ENCODE measurements at regions not wholly inside any gene's neighbourhood (a gene's known extent, or its start where the extent isn't known, plus 50 kb on each side); places are given as distances from the start of the nearest gene placed in this dataset.

GRCh38 chr11:127631974-127632373 is 631.4 kb upstream of the KIRREL3 start:
- Mint-ChIP-seq H3K4me3 (no peak overlapping the region), H3K4me1 (ENCODE audit: low read depth in 2 of 2) (no peaks in the 10 kb centered on the region), H3K27ac (no peak overlapping the region), H3K36me3 (no peaks in the 10 kb centered on the region), H3K27me3 (peaks cover 0 to 2% of the 10 kb centered on the region in 2 donors), H3K9me3 (no peaks in the 10 kb centered on the region)
- ATAC-seq (no peak), DNase-seq (ENCODE audit: low spot score) (no peak)

- ATAC-seq = no peak
- H3K27me3 Mint-ChIP-seq = peaks cover 0 to 5% of the 10 kb centered on the region in 2 donors
- H3K9me3 Mint-ChIP-seq = no peaks in the 10 kb centered on the region
- H3K36me3 Mint-ChIP-seq = no peaks in the 10 kb centered on the region
- H3K27ac Mint-ChIP-seq = no peak overlapping the region
- no peaks in the 10 kb centered on the region for H3K4me1 Mint-ChIP-seq (ENCODE audit: low read depth in 2 of 2)
- DNase-seq (ENCODE audit: low spot score) = no peak
- no peak overlapping the region for H3K4me3 Mint-ChIP-seq
These were observed 628.6 kb upstream of the KIRREL3 start for GRCh38 chr11:127629200-127629599.

- no peaks in the 10 kb centered on the region for H3K9me3 Mint-ChIP-seq
- H3K36me3 Mint-ChIP-seq = no peaks in the 10 kb centered on the region
- no peak overlapping the region for H3K4me3 Mint-ChIP-seq
- ATAC-seq = no peak
- DNase-seq (ENCODE audit: low spot score) = no peak
- H3K27ac Mint-ChIP-seq = no peak overlapping the region
- peaks cover 0 to 5% of the 10 kb centered on the region in 2 donors for H3K27me3 Mint-ChIP-seq
- no peaks in the 10 kb centered on the region for H3K4me1 Mint-ChIP-seq (ENCODE audit: low read depth in 2 of 2)
These were observed 627.9 kb upstream of the KIRREL3 start for GRCh38 chr11:127628458-127628785.

GRCh38 chr11:127627629-127628457 is 627.3 kb upstream of the KIRREL3 start:
- H3K9me3 Mint-ChIP-seq = no peaks in the 10 kb centered on the region
- no peak overlapping the region for H3K4me3 Mint-ChIP-seq
- no peak overlapping the region for H3K27ac Mint-ChIP-seq
- no peaks in the 10 kb centered on the region for H3K36me3 Mint-ChIP-seq
- H3K4me1 Mint-ChIP-seq (ENCODE audit: low read depth in 2 of 2) = no peaks in the 10 kb centered on the region
- no peak for DNase-seq (ENCODE audit: low spot score)
- ATAC-seq = no peak
- peaks cover 0 to 5% of the 10 kb centered on the region in 2 donors for H3K27me3 Mint-ChIP-seq

GRCh38 chr11:127627204-127627603 is 626.6 kb upstream of the KIRREL3 start:
- no peak overlapping the region for H3K4me3 Mint-ChIP-seq

GRCh38 chr11:127625402-127625801 is 624.8 kb upstream of the KIRREL3 start:
- Mint-ChIP-seq H3K4me3 (no peak overlapping the region), H3K4me1 (ENCODE audit: low read depth in 2 of 2) (no peaks in the 10 kb centered on the region), H3K9me3 (no peaks in the 10 kb centered on the region), H3K36me3 (no peaks in the 10 kb centered on the region), H3K27me3 (peaks cover 0 to 5% of the 10 kb centered on the region in 2 donors), H3K27ac (no peak overlapping the region)
- no peak for ATAC-seq
- DNase-seq (ENCODE audit: low spot score) = no peak

More at GRCh38 chr11:127627204-127627603, 626.6 kb upstream of the KIRREL3 start:
- Mint-ChIP-seq H3K27ac (no peak overlapping the region), H3K4me1 (ENCODE audit: low read depth in 2 of 2) (no peaks in the 10 kb centered on the region), H3K36me3 (no peaks in the 10 kb centered on the region), H3K9me3 (no peaks in the 10 kb centered on the region), H3K27me3 (peaks cover 0 to 5% of the 10 kb centered on the region in 2 donors)
- DNase-seq (ENCODE audit: low spot score) (no peak), ATAC-seq (no peak)

GRCh38 chr11:127624306-127624856 is 623.8 kb upstream of the KIRREL3 start:
- no peak overlapping the region for H3K4me3 Mint-ChIP-seq
- H3K27ac Mint-ChIP-seq = no peak overlapping the region
- DNase-seq (ENCODE audit: low spot score) = no peak
- peaks cover 0 to 5% of the 10 kb centered on the region in 2 donors for H3K27me3 Mint-ChIP-seq
- H3K36me3 Mint-ChIP-seq = no peaks in the 10 kb centered on the region
- H3K9me3 Mint-ChIP-seq = no peaks in the 10 kb centered on the region
- ATAC-seq = no peak
- H3K4me1 Mint-ChIP-seq (ENCODE audit: low read depth in 2 of 2) = no peaks in the 10 kb centered on the region

GRCh38 chr11:127622686-127623085 is 622.1 kb upstream of the KIRREL3 start:
- Mint-ChIP-seq H3K4me3 (no peak overlapping the region), H3K9me3 (peaks cover 4% of the 10 kb centered on the region), H3K4me1 (ENCODE audit: low read depth in 2 of 2) (no peaks in the 10 kb centered on the region), H3K27ac (no peak overlapping the region), H3K27me3 (peaks cover 0 to 7% of the 10 kb centered on the region in 2 donors), H3K36me3 (no peaks in the 10 kb centered on the region)
- no peak for ATAC-seq
- no peak for DNase-seq (ENCODE audit: low spot score)

GRCh38 chr11:127620671-127621070 is 620.1 kb upstream of the KIRREL3 start:
- Mint-ChIP-seq H3K36me3 (no peaks in the 10 kb centered on the region), H3K27ac (no peak overlapping the region), H3K27me3 (peaks cover 0 to 2% of the 10 kb centered on the region in 2 donors), H3K4me1 (ENCODE audit: low read depth in 2 of 2) (no peaks in the 10 kb centered on the region), H3K9me3 (peaks cover 4% of the 10 kb centered on the region), H3K4me3 (no peak overlapping the region)
- ATAC-seq (no peak), DNase-seq (ENCODE audit: low spot score) (no peak)

- peaks cover 5% of the 10 kb centered on the region for H3K9me3 Mint-ChIP-seq
- no peaks in the 10 kb centered on the region for H3K4me1 Mint-ChIP-seq (ENCODE audit: low read depth in 2 of 2)
- no peak overlapping the region for H3K4me3 Mint-ChIP-seq
- DNase-seq (ENCODE audit: low spot score) = no peak
- peaks cover 0 to 3% of the 10 kb centered on the region in 2 donors for H3K27me3 Mint-ChIP-seq
- no peak overlapping the region for H3K27ac Mint-ChIP-seq
- no peaks in the 10 kb centered on the region for H3K36me3 Mint-ChIP-seq
- ATAC-seq = no peak
These were observed 619.4 kb upstream of the KIRREL3 start for GRCh38 chr11:127619946-127620345.

GRCh38 chr11:127618721-127619120 is 618.2 kb upstream of the KIRREL3 start:
- Mint-ChIP-seq H3K9me3 (peaks cover 9% of the 10 kb centered on the region), H3K4me3 (no peak overlapping the region), H3K4me1 (ENCODE audit: low read depth in 2 of 2) (no peaks in the 10 kb centered on the region), H3K27ac (no peak overlapping the region), H3K27me3 (peaks cover 0 to 8% of the 10 kb centered on the region in 2 donors), H3K36me3 (no peaks in the 10 kb centered on the region)
- ATAC-seq (no peak), DNase-seq (ENCODE audit: low spot score) (no peak)

GRCh38 chr11:127616158-127616557 is 615.6 kb upstream of the KIRREL3 start:
- H3K27ac Mint-ChIP-seq = no peak overlapping the region
- peaks cover 0 to 8% of the 10 kb centered on the region in 2 donors for H3K27me3 Mint-ChIP-seq

GRCh38 chr11:127612607-127613006 is 612.0 kb upstream of the KIRREL3 start:
- Mint-ChIP-seq H3K4me1 (ENCODE audit: low read depth in 2 of 2) (no peaks in the 10 kb centered on the region), H3K36me3 (no peaks in the 10 kb centered on the region), H3K27me3 (peaks cover 0 to 6% of the 10 kb centered on the region in 2 donors), H3K4me3 (no peak overlapping the region), H3K9me3 (peaks cover 4% of the 10 kb centered on the region), H3K27ac (no peak overlapping the region)
- ATAC-seq = no peak
- no peak for DNase-seq (ENCODE audit: low spot score)

More at GRCh38 chr11:127616158-127616557, 615.6 kb upstream of the KIRREL3 start:
- DNase-seq (ENCODE audit: low spot score) = no peak
- peaks cover 9% of the 10 kb centered on the region for H3K9me3 Mint-ChIP-seq
- H3K36me3 Mint-ChIP-seq = no peaks in the 10 kb centered on the region
- no peak for ATAC-seq
- no peaks in the 10 kb centered on the region for H3K4me1 Mint-ChIP-seq (ENCODE audit: low read depth in 2 of 2)
- H3K4me3 Mint-ChIP-seq = no peak overlapping the region

GRCh38 chr11:127609025-127609773 is 608.6 kb upstream of the KIRREL3 start:
- Mint-ChIP-seq H3K4me3 (no peak overlapping the region), H3K27me3 (no peaks in the 10 kb centered on the region), H3K9me3 (no peaks in the 10 kb centered on the region), H3K4me1 (ENCODE audit: low read depth in 2 of 2) (no peaks in the 10 kb centered on the region), H3K27ac (no peak overlapping the region), H3K36me3 (no peaks in the 10 kb centered on the region)
- DNase-seq (ENCODE audit: low spot score) = no peak
- no peak for ATAC-seq
